Fibroblast of lung (primary cell): ENCODE measurements at regions not wholly inside any gene's neighbourhood (a gene's known extent, or its start where the extent isn't known, plus 50 kb on each side); places are given as distances from the start of the nearest gene placed in this dataset.
A peak's percentile ranks its signal among the peaks of the same experiment; 100 is the strongest.

Experiments used
- DNase-seq, 2 donors: peaks; one replicate each; pipeline versions ENCODE4 v3.0.0 to v3.0.0-alpha.2; 2010; ENCODE audit warnings: low read depth in 2 of 2
- H2AFZ ChIP-seq: 2 replicates; pipeline ENCODE4 v1.5.1; 2012; ENCODE audit warnings: low read length, control low read depth, inconsistent platforms
- H3K27ac ChIP-seq: 2 replicates; pipeline ENCODE4 v1.5.1; 2011; ENCODE audit warnings: low read length, control low read depth; ENCODE audit not compliant: insufficient read depth
- H3K27me3 ChIP-seq: 2 replicates; pipeline ENCODE4 v1.5.1; 2011; ENCODE audit warnings: mild to moderate bottlenecking, low read length; ENCODE audit not compliant: control insufficient read depth, insufficient read depth
- H3K36me3 ChIP-seq: 2 replicates; pipeline ENCODE4 v1.5.1; 2011; ENCODE audit warnings: low read length; ENCODE audit not compliant: control insufficient read depth, insufficient read depth
- H3K4me1 ChIP-seq: 2 replicates; pipeline ENCODE4 v1.5.1; 2011; ENCODE audit warnings: low read length; ENCODE audit not compliant: control insufficient read depth, insufficient read depth; ENCODE audit errors: extremely low read depth
- H3K4me2 ChIP-seq: 2 replicates; pipeline ENCODE4 v1.5.1; 2011; ENCODE audit warnings: low read length, control low read depth; ENCODE audit not compliant: insufficient read depth; ENCODE audit errors: extremely low read depth
- H3K4me3 ChIP-seq, 4 experiments: fragments of 200-600 bp in 1 of 4; sonication (generic) in 1 of 4; replicated peaks in 1 of 4; 2 replicates each; pipeline ENCODE4 v1.5.1; 2011 to 2016; ENCODE audit warnings: low read length in 4 of 4, low read depth in 3 of 4, mild to moderate bottlenecking in 3 of 4, control low read depth in 2 of 4, inconsistent platforms in 1 of 4, mixed read lengths in 1 of 4; ENCODE audit not compliant: insufficient read depth in 1 of 4; ENCODE audit errors: control extremely low read depth in 1 of 4
- H3K79me2 ChIP-seq: 2 replicates; pipeline ENCODE4 v1.5.1; 2012; ENCODE audit warnings: mild to moderate bottlenecking, low read length, inconsistent platforms; ENCODE audit not compliant: control insufficient read depth, insufficient read depth
- H3K9ac ChIP-seq: 2 replicates; pipeline ENCODE4 v1.5.1; 2011; ENCODE audit warnings: mild to moderate bottlenecking, low read length, control low read depth; ENCODE audit not compliant: insufficient read depth
- H3K9me3 ChIP-seq: 2 replicates; pipeline ENCODE4 v1.5.1; 2012; ENCODE audit warnings: low read depth, low read length; ENCODE audit not compliant: control insufficient read depth, insufficient read depth
- H4K20me1 ChIP-seq: 2 replicates; pipeline ENCODE4 v1.5.1; 2011; ENCODE audit warnings: low read length; ENCODE audit not compliant: control insufficient read depth, insufficient read depth; ENCODE audit errors: extremely low read depth
- EZH2 ChIP-seq: IDR thresholded peaks from 2 replicates; pipeline ENCODE4 v1.5.1; 2012; ENCODE audit warnings: low read length, control low read depth, mild to moderate bottlenecking; ENCODE audit errors: missing control alignments
- TF ChIP-seq, protein P1 (sequence below), 2 donors: IDR thresholded peaks in 1 of 2; conservative IDR thresholded peaks in 1 of 2; 1 replicate in 1 of 2; 2 replicates in 1 of 2; pipeline ENCODE4 v1.5.1; 2011 to 2012; ENCODE audit warnings: low read length in 2 of 2, control low read depth in 1 of 2, inconsistent platforms in 1 of 2, low read depth in 1 of 2, mild to moderate bottlenecking in 1 of 2

- no peak for DNase-seq
- H3K79me2 ChIP-seq: no peaks in the 10 kb centered on the region
- no peak overlapping the region for H3K4me3 ChIP-seq
- no peaks in the 10 kb centered on the region for H3K27me3 ChIP-seq
- peak overlapping the region; percentile 19 for H3K27ac ChIP-seq
- peaks cover 6% of the 10 kb centered on the region for H3K4me1 ChIP-seq
- no peak overlapping the region for H3K9ac ChIP-seq
- H3K4me2 ChIP-seq: no peak overlapping the region
- no peak for TF ChIP-seq EZH2
- TF ChIP-seq, protein P1, sequence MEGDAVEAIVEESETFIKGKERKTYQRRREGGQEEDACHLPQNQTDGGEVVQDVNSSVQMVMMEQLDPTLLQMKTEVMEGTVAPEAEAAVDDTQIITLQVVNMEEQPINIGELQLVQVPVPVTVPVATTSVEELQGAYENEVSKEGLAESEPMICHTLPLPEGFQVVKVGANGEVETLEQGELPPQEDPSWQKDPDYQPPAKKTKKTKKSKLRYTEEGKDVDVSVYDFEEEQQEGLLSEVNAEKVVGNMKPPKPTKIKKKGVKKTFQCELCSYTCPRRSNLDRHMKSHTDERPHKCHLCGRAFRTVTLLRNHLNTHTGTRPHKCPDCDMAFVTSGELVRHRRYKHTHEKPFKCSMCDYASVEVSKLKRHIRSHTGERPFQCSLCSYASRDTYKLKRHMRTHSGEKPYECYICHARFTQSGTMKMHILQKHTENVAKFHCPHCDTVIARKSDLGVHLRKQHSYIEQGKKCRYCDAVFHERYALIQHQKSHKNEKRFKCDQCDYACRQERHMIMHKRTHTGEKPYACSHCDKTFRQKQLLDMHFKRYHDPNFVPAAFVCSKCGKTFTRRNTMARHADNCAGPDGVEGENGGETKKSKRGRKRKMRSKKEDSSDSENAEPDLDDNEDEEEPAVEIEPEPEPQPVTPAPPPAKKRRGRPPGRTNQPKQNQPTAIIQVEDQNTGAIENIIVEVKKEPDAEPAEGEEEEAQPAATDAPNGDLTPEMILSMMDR (conservative IDR thresholded peaks at IDR 0.05 in 1 of 2, IDR thresholded peaks at IDR 0.05 in 1 of 2; ENCODE audit: low read depth in 1 of 2, low read length in 2 of 2): no peak
- no peaks in the 10 kb centered on the region for H4K20me1 ChIP-seq
- no peak overlapping the region for H2AFZ ChIP-seq
- H3K36me3 ChIP-seq: no peaks in the 10 kb centered on the region
- no peaks in the 10 kb centered on the region for H3K9me3 ChIP-seq
Measured at GRCh38 chr12:127393465-127393864, 873.5 kb upstream of the TMEM132C start.

DNA sequence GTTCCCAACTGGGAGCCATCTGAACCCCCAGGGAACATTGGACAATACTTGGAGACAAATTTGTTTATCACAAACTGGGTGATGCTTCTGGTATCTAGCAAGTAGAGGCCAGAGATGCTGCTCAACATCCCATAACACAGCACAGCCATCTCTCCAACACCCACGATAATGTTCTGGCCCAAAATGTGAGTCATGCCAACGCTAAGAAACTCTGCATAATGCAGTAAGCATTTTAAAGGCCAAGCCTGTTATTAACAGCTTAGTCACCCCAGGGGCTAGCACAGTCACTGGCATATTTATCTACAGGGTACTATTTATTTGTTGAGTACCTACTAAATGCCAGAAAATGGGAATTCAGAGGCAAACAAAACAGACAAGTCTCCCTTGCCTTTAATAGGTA, 873.1 kb upstream of the TMEM132C start:
- TF ChIP-seq, protein P1 (conservative IDR thresholded peaks at IDR 0.05 in 1 of 2, IDR thresholded peaks at IDR 0.05 in 1 of 2; ENCODE audit: low read depth in 1 of 2, low read length in 2 of 2): no peak
- TF ChIP-seq EZH2: no peak
- H2AFZ ChIP-seq: no peak overlapping the region
- no peak overlapping the region for H3K9ac ChIP-seq
- no peaks in the 10 kb centered on the region for H3K79me2 ChIP-seq
- peak overlapping the region; percentile 19 for H3K27ac ChIP-seq
- no peak overlapping the region for H3K4me2 ChIP-seq
- peak; percentile 36 to 91 for DNase-seq
- no peaks in the 10 kb centered on the region for H3K36me3 ChIP-seq
- no peak overlapping the region for H3K4me3 ChIP-seq
- peaks cover 6% of the 10 kb centered on the region for H3K4me1 ChIP-seq
- no peaks in the 10 kb centered on the region for H3K9me3 ChIP-seq
- H4K20me1 ChIP-seq: no peaks in the 10 kb centered on the region
- H3K27me3 ChIP-seq: no peaks in the 10 kb centered on the region

- Histone ChIP-seq H3K9ac (no peak overlapping the region), H3K4me1 (peaks cover 6% of the 10 kb centered on the region), H3K27ac (no peak overlapping the region), H4K20me1 (no peaks in the 10 kb centered on the region), H3K79me2 (no peaks in the 10 kb centered on the region), H3K4me2 (no peak overlapping the region), H3K36me3 (no peaks in the 10 kb centered on the region), H3K9me3 (no peaks in the 10 kb centered on the region), H3K4me3 (no peak overlapping the region), H3K27me3 (no peaks in the 10 kb centered on the region), H2AFZ (no peak overlapping the region)
- TF ChIP-seq EZH2: no peak
- TF ChIP-seq, protein P1 (conservative IDR thresholded peaks at IDR 0.05 in 1 of 2, IDR thresholded peaks at IDR 0.05 in 1 of 2; ENCODE audit: low read depth in 1 of 2, low read length in 2 of 2): no peak
- DNase-seq: peak in 1 of 2 donors; percentile 64
Measured at GRCh38 chr12:127396734-127397133, 870.2 kb upstream of the TMEM132C start.
